Body of pancreas (tissue), 4 donors: ENCODE measurements at regions not wholly inside any gene's neighbourhood (a gene's known extent, or its start where the extent isn't known, plus 50 kb on each side); places are given as distances from the start of the nearest gene placed in this dataset.

ENCODE experiments used
- ATAC-seq: fragments of 150-250 bp; one replicate; pipeline ENCODE4 v1.9.1; 2016
- DNase-seq, 4 donors: peaks; one replicate each; pipeline ENCODE4 v3.0.0-alpha.2; 2019
- H3K27ac ChIP-seq, 4 donors: fragments of 200-600 bp; sonication (generic); 1 replicate in 3 of 4; 2 replicates in 1 of 4; pipeline versions ENCODE4 v1.5.1 to v1.6.1; 2016 to 2019; ENCODE audit warnings: mild to moderate bottlenecking in 1 of 4, mixed read lengths in 1 of 4, moderate library complexity in 1 of 4
- H3K27me3 ChIP-seq, 2 donors: fragments of 200-600 bp; sonication (generic); one replicate each; pipeline ENCODE4 v1.6.0; 2016; ENCODE audit warnings: mild to moderate bottlenecking in 1 of 2
- H3K36me3 ChIP-seq, 2 donors: fragments of 200-600 bp; sonication (generic); replicated peaks in 1 of 2; 2 replicates each; pipeline ENCODE4 v1.5.1; 2016; ENCODE audit warnings: low read depth in 2 of 2; ENCODE audit not compliant: insufficient read depth in 1 of 2
- H3K4me1 ChIP-seq: fragments of 200-600 bp; sonication (generic); one replicate; pipeline ENCODE4 v1.6.0; 2016
- H3K4me3 ChIP-seq, 2 donors: fragments of 200-600 bp; sonication (generic); 1 replicate in 1 of 2; 2 replicates in 1 of 2; pipeline ENCODE4 v1.5.1; 2016 to 2019
- H3K9me3 ChIP-seq, 3 donors: fragments of 200-600 bp; sonication (generic); 1 replicate in 2 of 3; 2 replicates in 1 of 3; pipeline ENCODE4 v1.5.1; 2016
- POLR2A ChIP-seq, 3 donors: fragments of 450-650 bp; IDR thresholded peaks; one replicate each; pipeline ENCODE4 v1.6.1; 2016; ENCODE audit warnings: antibody characterized with exemption in 3 of 3, mild to moderate bottlenecking in 2 of 3
- WGBS, 2 donors: methylation state at CpG; one replicate each; pipeline ENCODE4 v1.1.5; 2017; 5-methylcytosine and 5-hydroxymethylcytosine counted together
- intact Hi-C: fragments of 100-400 bp; cut with DNase I; formaldehyde crosslinking; loops from one replicate; pipeline ENCODE4 v1.15.1; 2023
- TF ChIP-seq, protein P1 (sequence below), 7 experiments: fragments of 450-650 bp in 4 of 7; fragments of 200-600 bp in 3 of 7; sonication (generic) in 3 of 7; IDR thresholded peaks; one replicate each; pipeline ENCODE4 v1.5.1; 2016 to 2019; ENCODE audit warnings: antibody characterized with exemption in 7 of 7

DNA sequence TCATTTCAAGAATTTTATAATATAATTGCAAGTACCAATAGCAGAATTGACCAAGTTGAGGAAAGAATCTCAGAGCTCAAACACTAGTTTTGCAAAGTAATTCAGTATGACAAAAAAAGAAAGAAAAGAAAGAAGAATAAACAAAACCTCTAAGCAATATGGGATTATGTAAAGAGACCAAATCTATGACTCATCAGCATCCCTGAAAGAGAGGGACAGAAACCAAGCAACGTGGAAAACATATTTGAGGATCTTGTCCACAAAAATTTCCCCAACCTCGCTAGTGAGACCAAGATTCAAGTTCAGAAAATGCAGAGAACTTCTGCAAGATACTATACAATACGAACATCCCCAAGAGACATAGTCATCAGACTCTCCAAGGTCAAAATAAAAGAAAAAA, 203.7 kb upstream of the DDI1 start:
- Histone ChIP-seq H3K27ac (no peak overlapping the region), H3K36me3 (no peaks in the 10 kb centered on the region), H3K27me3 (no peaks in the 10 kb centered on the region), H3K9me3 (peaks cover 0 to 15% (median 0%) of the 10 kb centered on the region in 3 donors), H3K4me1 (no peaks in the 10 kb centered on the region), H3K4me3 (no peak overlapping the region)
- ATAC-seq, result no peak
- WGBS, 2 donors, result 81 to 83% methylated on average over 3 of the region's 3 CpGs
- TF ChIP-seq, protein P1, sequence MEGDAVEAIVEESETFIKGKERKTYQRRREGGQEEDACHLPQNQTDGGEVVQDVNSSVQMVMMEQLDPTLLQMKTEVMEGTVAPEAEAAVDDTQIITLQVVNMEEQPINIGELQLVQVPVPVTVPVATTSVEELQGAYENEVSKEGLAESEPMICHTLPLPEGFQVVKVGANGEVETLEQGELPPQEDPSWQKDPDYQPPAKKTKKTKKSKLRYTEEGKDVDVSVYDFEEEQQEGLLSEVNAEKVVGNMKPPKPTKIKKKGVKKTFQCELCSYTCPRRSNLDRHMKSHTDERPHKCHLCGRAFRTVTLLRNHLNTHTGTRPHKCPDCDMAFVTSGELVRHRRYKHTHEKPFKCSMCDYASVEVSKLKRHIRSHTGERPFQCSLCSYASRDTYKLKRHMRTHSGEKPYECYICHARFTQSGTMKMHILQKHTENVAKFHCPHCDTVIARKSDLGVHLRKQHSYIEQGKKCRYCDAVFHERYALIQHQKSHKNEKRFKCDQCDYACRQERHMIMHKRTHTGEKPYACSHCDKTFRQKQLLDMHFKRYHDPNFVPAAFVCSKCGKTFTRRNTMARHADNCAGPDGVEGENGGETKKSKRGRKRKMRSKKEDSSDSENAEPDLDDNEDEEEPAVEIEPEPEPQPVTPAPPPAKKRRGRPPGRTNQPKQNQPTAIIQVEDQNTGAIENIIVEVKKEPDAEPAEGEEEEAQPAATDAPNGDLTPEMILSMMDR (IDR thresholded peaks at IDR 0.05), result no peak
- no peak for TF ChIP-seq POLR2A (IDR thresholded peaks at IDR 0.05)
- no peak for DNase-seq
- intact Hi-C loops, result no loop called here

DNA sequence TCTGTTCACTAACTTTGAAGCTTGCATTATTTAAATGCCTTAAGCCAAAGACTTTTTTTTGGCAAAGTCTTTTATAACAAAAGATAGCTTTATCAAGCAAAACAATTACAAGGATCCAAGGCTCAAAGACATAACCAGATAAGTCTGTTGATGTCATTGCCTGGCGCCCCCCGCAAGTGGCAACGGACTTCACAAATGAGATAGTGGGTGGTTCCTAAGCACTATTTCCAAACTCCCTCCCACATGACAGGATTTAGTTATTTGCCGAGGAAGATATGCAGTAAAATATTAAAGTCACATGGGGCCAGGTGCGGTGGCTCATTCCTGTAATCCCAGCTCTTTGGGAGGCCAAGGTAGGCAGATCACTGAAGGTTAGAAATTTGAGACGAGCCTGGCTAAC, 194.2 kb upstream of the DDI1 start:
- Histone ChIP-seq H3K27me3 (no peaks in the 10 kb centered on the region), H3K4me3 (no peak overlapping the region), H3K4me1 (peaks cover 3% of the 10 kb centered on the region), H3K36me3 (no peaks in the 10 kb centered on the region), H3K9me3 (no peaks in the 10 kb centered on the region), H3K27ac (no peak overlapping the region)
- ATAC-seq (no peak), DNase-seq (no peak)
- intact Hi-C loops, result no loop called here
- TF ChIP-seq, protein P1 (IDR thresholded peaks at IDR 0.05), result no peak
- no peak for TF ChIP-seq POLR2A (IDR thresholded peaks at IDR 0.05)
- WGBS, 2 donors, result 33 to 38% methylated on average over 6 of the region's 6 CpGs

DNA sequence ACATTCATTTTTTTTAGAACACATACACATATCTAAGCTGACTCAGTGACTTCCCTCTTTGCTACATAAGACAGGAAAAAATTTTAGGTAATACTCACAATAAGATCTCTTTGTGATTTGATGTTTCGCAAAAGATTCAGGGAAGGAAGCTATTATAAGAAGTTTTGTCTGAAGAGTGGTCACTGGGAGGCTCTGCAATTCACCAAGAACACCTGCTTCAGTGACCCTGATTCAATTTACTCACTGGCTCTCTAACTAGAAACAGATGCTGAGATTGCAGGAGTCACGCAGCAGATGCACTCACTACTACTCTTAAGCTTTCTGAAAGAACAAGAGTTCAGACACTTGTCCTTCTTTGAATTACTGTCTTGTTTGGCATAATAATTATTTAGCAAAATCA, 193.6 kb upstream of the DDI1 start:
- TF ChIP-seq POLR2A (IDR thresholded peaks at IDR 0.05), result no peak
- TF ChIP-seq, protein P1 (IDR thresholded peaks at IDR 0.05), result no peak
- ATAC-seq (no peak), DNase-seq (no peak)
- Histone ChIP-seq H3K36me3 (no peaks in the 10 kb centered on the region), H3K27ac (no peak overlapping the region), H3K9me3 (no peaks in the 10 kb centered on the region), H3K4me1 (peaks cover 3% of the 10 kb centered on the region), H3K4me3 (no peak overlapping the region), H3K27me3 (no peaks in the 10 kb centered on the region)
- 52 to 60% methylated on average over 2 of the region's 2 CpGs for WGBS, 2 donors
- intact Hi-C loops, result no loop called here

DNA sequence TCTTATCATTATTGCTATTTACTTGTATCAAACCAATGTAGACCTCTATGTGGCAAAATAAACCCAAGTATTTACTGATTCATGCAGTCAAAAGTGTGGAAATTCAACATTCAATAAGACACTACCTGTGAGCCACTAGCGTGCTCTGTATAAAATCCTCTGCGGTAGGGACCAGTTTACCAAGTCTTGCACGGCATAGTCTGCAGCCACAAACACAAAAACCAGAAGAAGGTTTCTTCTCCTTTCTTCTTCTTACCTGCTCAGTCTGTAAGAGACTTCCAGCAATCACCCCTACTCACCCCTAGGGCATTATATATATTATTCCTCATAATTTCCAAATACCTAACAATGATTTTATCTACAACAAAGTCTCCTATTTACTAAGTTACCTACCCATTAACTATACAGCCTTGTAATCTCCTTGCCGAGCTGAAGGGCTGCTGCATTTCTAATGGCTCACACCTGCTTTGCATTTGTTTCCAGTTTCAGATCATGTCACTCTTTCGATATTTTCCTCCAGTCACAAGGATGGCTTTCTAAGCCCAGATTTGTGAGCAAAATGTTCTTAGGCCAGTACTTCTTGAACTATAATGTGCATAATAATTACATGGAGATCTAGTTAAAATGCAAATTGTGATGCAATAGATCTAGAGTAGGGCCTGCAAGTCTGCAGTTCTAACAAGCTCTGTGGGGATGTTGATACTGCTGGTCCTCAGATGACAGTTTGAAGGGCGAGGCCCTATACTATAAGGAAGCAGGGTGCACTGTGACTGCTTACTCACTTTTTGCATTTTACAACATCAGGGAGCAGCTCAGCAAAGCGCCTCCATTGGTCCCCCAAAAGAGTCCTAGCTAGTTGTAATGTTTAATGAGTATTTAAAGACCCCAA, 191.9 kb upstream of the DDI1 start:
- no peak for ATAC-seq
- H3K27ac ChIP-seq, result peak overlapping the region in 1 of 4 donors; percentile 39
- WGBS, 2 donors, result 76 to 82% methylated on average over 7 of the region's 7 CpGs
- intact Hi-C loops, result no loop called here
- H3K36me3 ChIP-seq, result no peaks in the 10 kb centered on the region
- TF ChIP-seq, protein P1 (IDR thresholded peaks at IDR 0.05), result no peak
- no peak for TF ChIP-seq POLR2A (IDR thresholded peaks at IDR 0.05)
- no peak overlapping the region for H3K4me3 ChIP-seq
- H3K4me1 ChIP-seq, result peaks cover 6% of the 10 kb centered on the region
- no peaks in the 10 kb centered on the region for H3K27me3 ChIP-seq
- no peak for DNase-seq
- H3K9me3 ChIP-seq, result no peaks in the 10 kb centered on the region

DNA sequence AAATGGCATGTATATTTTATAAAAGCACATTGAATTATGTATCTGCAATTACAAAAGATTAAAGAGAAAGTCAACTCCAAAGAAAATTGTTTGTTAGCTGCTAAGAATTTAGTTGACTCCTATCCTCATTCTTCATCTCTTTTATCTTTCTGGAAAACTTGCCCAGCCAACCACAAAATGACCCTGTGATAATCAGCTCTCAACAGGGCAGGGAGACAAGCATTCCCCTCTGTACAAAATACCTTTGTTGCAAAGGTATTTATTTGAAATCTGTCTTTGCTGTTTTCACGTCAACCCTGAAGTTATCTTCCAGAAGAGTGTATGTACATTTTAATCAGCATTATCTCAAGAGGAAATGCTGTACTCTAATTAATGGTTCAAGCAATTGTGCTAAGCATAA, 191.1 kb upstream of the DDI1 start:
- peaks cover 14% of the 10 kb centered on the region for H3K4me1 ChIP-seq
- ATAC-seq (no peak), DNase-seq (no peak)
- H3K27me3 ChIP-seq, result no peaks in the 10 kb centered on the region
- WGBS, 2 donors, result 33% methylated on average over 1 of the region's 1 CpG
- intact Hi-C loops, result no loop called here
- H3K27ac ChIP-seq, result peak overlapping the region in 1 of 4 donors; percentile 39
- H3K4me3 ChIP-seq, result no peak overlapping the region
- H3K36me3 ChIP-seq, result no peaks in the 10 kb centered on the region
- TF ChIP-seq POLR2A (IDR thresholded peaks at IDR 0.05), result no peak
- TF ChIP-seq, protein P1 (IDR thresholded peaks at IDR 0.05), result no peak
- no peaks in the 10 kb centered on the region for H3K9me3 ChIP-seq
